HG02943 (cell line): ENCODE measurements at regions not wholly inside any gene's neighbourhood (a gene's known extent, or its start where the extent isn't known, plus 50 kb on each side); places are given as distances from the start of the nearest gene placed in this dataset.

Experiments
- ATAC-seq: cut with Tn5 transposase; IDR thresholded peaks from one replicate; pipeline ENCODE4 v1.9.1; 2021; ENCODE audit warnings: mild to moderate bottlenecking, low read depth, moderate library complexity; ENCODE audit not compliant: unreplicated experiment

- no peak for ATAC-seq
Measured at GRCh38 chr11:38100836-38101462, 1502.9 kb upstream of the RAG2 start.

GRCh38 chr11:38095268-38095667, 1497.2 kb upstream of the RAG2 start:
- ATAC-seq: no peak

- no peak for ATAC-seq
Measured at GRCh38 chr11:38089726-38090125, 1491.7 kb upstream of the RAG2 start.

- no peak for ATAC-seq
Measured at GRCh38 chr11:38060920-38061319, 1462.9 kb upstream of the RAG2 start.

GRCh38 chr11:38060136-38060535, 1462.1 kb upstream of the RAG2 start:
- no peak for ATAC-seq

- ATAC-seq: no peak
Measured at GRCh38 chr11:38046571-38047135, 1448.6 kb upstream of the RAG2 start.

- ATAC-seq: no peak
Measured at GRCh38 chr11:38043060-38043459, 1445.0 kb upstream of the RAG2 start.

GRCh38 chr11:38038777-38039176, 1440.7 kb upstream of the RAG2 start:
- ATAC-seq: no peak

GRCh38 chr11:38019072-38019775, 1421.2 kb upstream of the RAG2 start:
- no peak for ATAC-seq

- ATAC-seq: no peak
Measured at GRCh38 chr11:38014405-38014804, 1416.4 kb upstream of the RAG2 start.

GRCh38 chr11:38013157-38013556, 1415.1 kb upstream of the RAG2 start:
- ATAC-seq: no peak

- no peak for ATAC-seq
Measured at GRCh38 chr11:38011496-38011895, 1413.5 kb upstream of the RAG2 start.

GRCh38 chr11:38009932-38010331, 1411.9 kb upstream of the RAG2 start:
- ATAC-seq: no peak

- ATAC-seq: no peak
Measured at GRCh38 chr11:38006466-38006865, 1408.4 kb upstream of the RAG2 start.

GRCh38 chr11:38005597-38005996, 1407.6 kb upstream of the RAG2 start:
- ATAC-seq: no peak

GRCh38 chr11:37999171-37999570, 1401.1 kb upstream of the RAG2 start:
- no peak for ATAC-seq

- ATAC-seq: no peak
Measured at GRCh38 chr11:37995886-37996285, 1397.8 kb upstream of the RAG2 start.

- ATAC-seq: no peak
Measured at GRCh38 chr11:37988031-37988430, 1390.0 kb upstream of the RAG2 start.

GRCh38 chr11:37984991-37985390, 1387.0 kb upstream of the RAG2 start:
- ATAC-seq: no peak

GRCh38 chr11:37978647-37979046, 1380.6 kb upstream of the RAG2 start:
- no peak for ATAC-seq

GRCh38 chr11:37973941-37974340, 1375.9 kb upstream of the RAG2 start:
- ATAC-seq: no peak

GRCh38 chr11:37972691-37973090, 1374.7 kb upstream of the RAG2 start:
- no peak for ATAC-seq
